ENCODE measurements at regions not wholly inside any gene's neighbourhood (a gene's known extent, or its start where the extent isn't known, plus 50 kb on each side); places are given as distances from the start of the nearest gene placed in this dataset.

GRCh38 chr17:34852614-34853013 lies 108.6 kb downstream of the CCT6B start:
- no peak for TF ChIP-seq CTCF (conservative IDR thresholded peaks at IDR 0.05; ENCODE audit: low read depth, low read length)
- no peak for TF ChIP-seq EZH2 (IDR thresholded peaks at IDR 0.05; ENCODE audit: borderline replicate concordance, low read depth, low read length, poor library complexity, severe bottlenecking)

All from A673 (cell line).